Right atrium auricular region (tissue), 2 donors: ENCODE measurements at regions not wholly inside any gene's neighbourhood (a gene's known extent, or its start where the extent isn't known, plus 50 kb on each side); places are given as distances from the start of the nearest gene placed in this dataset.
"Not testable (repeated sequence)": the region's sequence is repeated elsewhere in the genome, so short reads cannot be mapped to it uniquely, and the experiment has no call there.

Source experiments
- DNase-seq: peaks from one replicate; pipeline ENCODE4 v3.0.0-alpha.2; 2019; ENCODE audit warnings: low spot score
- H3K27ac ChIP-seq, 2 donors: fragments of 200-600 bp; sonication (generic); 1 replicate in 1 of 2; 2 replicates in 1 of 2; pipeline ENCODE4 v1.5.1; 2016 to 2019
- H3K27me3 ChIP-seq, 2 donors: fragments of 200-600 bp; sonication (generic); one replicate each; pipeline versions ENCODE4 v1.5.1 to v1.6.0; 2017 to 2019
- H3K36me3 ChIP-seq: fragments of 200-600 bp; sonication (generic); one replicate; pipeline ENCODE4 v1.5.1; 2016
- H3K4me1 ChIP-seq, 2 donors: fragments of 200-600 bp; sonication (generic); one replicate each; pipeline versions ENCODE4 v1.5.1 to v1.6.0; 2017 to 2019
- H3K4me3 ChIP-seq, 2 donors: fragments of 200-600 bp; sonication (generic); 1 replicate in 1 of 2; 2 replicates in 1 of 2; pipeline ENCODE4 v1.5.1; 2017 to 2019; ENCODE audit warnings: mild to moderate bottlenecking in 1 of 2, moderate library complexity in 1 of 2
- H3K9me3 ChIP-seq, 2 donors: fragments of 200-600 bp; sonication (generic); one replicate each; pipeline ENCODE4 v1.5.1; 2019
- CTCF ChIP-seq, 2 donors: fragments of 200-600 bp; sonication (generic); IDR thresholded peaks; one replicate each; pipeline ENCODE4 v1.5.1; 2019; ENCODE audit warnings: antibody characterized with exemption in 2 of 2

- no peak overlapping the region for H3K27ac ChIP-seq
- TF ChIP-seq CTCF (IDR thresholded peaks at IDR 0.05): no peak
- DNase-seq: no peak
These were observed 201.6 kb upstream of the GRIA3 start for GRCh38 chrX:122982521-122982920.

DNA sequence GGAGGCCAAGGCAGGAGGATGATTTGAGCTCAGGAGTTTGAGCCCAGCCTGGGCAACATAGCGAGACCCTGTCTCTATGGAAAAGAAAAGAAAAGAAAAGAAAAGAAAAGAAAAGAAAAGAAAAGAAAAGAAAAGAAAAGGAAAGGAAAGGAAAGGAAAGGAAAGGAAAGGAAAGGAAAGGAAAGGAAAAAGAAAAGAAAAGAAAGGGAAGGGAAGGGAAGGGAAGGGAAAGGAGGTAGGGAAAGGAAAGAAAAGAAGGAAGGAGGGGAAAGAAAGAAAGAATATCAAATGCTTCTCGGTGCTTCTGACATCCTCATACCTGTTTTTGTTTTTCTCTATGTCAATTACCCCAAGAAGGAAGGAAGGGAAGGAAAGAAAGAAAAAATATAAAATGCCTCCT is 181.2 kb upstream of the GRIA3 start:
- not testable (repeated sequence) for H3K36me3 ChIP-seq, DNase-seq, H3K9me3 ChIP-seq, H3K27ac ChIP-seq, H3K27me3 ChIP-seq, H3K4me1 ChIP-seq, H3K4me3 ChIP-seq

More at GRCh38 chrX:122982521-122982920, 201.6 kb upstream of the GRIA3 start:
- no peaks in the 10 kb centered on the region for H3K36me3 ChIP-seq
- H3K4me1 ChIP-seq: no peaks in the 10 kb centered on the region
- no peaks in the 10 kb centered on the region for H3K27me3 ChIP-seq
- H3K9me3 ChIP-seq: no peaks in the 10 kb centered on the region
- H3K4me3 ChIP-seq: no peak overlapping the region

DNA sequence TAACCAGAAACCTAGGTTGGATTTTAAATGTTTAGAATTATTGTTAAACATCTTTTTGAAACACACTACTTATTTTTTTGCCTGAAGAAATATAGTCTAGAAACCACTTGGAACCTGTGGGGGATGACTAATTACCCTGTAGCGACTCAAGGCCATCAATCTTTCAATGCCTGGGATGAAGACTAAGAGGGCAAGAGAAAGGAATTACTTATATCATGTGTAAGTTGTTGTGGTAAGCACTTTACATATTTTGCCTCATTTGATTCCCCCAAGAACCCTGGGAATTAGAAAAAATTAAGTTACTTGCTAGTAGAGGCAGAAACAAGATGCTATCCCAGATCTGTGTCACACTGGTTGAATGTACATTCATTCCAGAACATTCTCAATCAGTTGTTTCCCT is 170.9 kb upstream of the GRIA3 start:
- Histone ChIP-seq H3K4me3 (no peak overlapping the region), H3K9me3 (no peaks in the 10 kb centered on the region), H3K36me3 (no peaks in the 10 kb centered on the region), H3K27ac (no peak overlapping the region), H3K4me1 (no peaks in the 10 kb centered on the region), H3K27me3 (no peaks in the 10 kb centered on the region)
- no peak for TF ChIP-seq CTCF (IDR thresholded peaks at IDR 0.05)
- DNase-seq: no peak

DNA sequence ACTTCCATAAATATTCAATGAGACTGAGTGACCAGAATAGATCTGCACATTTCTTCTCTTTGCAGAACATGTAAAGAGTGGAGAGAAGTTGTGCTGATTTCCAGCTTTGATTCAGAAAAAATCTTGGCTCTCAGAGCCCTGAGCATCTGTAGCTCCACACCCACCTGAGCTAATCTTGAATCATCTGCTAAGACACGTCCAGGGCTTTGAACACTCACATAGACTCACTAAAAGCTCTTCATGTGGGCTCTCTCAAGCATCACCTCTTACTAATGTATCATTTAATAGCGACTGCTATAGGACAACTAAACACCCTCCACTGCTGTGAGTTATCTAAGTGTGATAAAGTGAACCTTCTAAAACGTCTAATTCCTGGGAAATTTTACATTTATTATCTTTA is 147.7 kb upstream of the GRIA3 start:
- Histone ChIP-seq H3K36me3 (no peaks in the 10 kb centered on the region), H3K4me1 (no peaks in the 10 kb centered on the region), H3K9me3 (no peaks in the 10 kb centered on the region), H3K4me3 (no peak overlapping the region), H3K27me3 (no peaks in the 10 kb centered on the region), H3K27ac (no peak overlapping the region)
- no peak for TF ChIP-seq CTCF (IDR thresholded peaks at IDR 0.05)
- no peak for DNase-seq

DNA sequence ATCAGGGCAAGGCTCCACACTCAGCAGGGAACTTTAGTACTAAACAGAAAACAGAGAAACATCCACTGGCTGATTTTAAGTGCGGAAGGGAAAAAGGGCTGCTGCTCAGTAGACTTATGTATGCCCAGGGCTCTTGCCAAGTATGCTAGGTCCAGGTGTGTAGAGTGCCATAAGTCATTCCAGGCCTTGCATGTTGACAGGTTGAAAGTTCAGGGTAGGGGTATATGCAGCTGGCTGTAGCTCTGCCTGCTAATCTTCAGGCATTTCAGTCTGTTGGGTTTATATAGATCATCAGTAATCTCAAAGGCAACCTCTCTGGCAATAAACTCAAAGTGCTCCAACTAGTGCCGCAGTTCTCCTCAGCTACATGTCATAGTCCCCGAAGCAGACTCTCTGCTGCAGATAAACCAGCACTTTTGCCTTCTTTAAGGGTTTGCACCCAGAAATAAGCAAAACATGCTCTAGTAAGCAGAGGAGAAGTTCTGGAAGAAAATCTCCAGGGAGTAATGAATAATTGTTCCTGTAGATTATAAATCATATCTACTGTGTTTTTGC is 134.9 kb upstream of the GRIA3 start:
- Histone ChIP-seq H3K4me3 (no peak overlapping the region), H3K9me3 (peaks cover 0 to 4% of the 10 kb centered on the region in 2 donors), H3K36me3 (no peaks in the 10 kb centered on the region), H3K27me3 (no peaks in the 10 kb centered on the region), H3K27ac (no peak overlapping the region), H3K4me1 (no peaks in the 10 kb centered on the region)
- DNase-seq: no peak
- TF ChIP-seq CTCF (IDR thresholded peaks at IDR 0.05): no peak

DNA sequence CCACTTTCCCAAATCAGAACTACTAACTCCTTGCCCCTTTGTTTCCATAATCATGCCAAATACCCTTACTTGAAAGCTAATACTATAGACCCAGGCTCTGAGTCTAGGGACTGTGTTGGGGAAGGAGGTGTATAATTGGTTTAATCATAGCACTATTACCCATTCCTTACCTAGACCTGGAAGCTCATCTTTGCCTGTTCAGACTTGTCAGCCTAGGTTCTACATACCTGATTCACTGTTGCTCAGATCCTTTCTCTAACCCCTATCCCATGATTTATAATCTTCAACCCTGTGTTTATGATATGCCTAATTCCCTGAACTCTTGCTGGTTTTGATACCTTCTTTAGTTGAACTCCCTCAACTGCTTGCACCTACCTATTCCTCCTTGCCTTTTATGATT is 123.1 kb upstream of the GRIA3 start:
- TF ChIP-seq CTCF (IDR thresholded peaks at IDR 0.05): no peak
- no peaks in the 10 kb centered on the region for H3K4me1 ChIP-seq

More for the DNA sequence above, 123.1 kb upstream of the GRIA3 start:
- Histone ChIP-seq H3K36me3 (no peaks in the 10 kb centered on the region), H3K27me3 (no peaks in the 10 kb centered on the region), H3K9me3 (no peaks in the 10 kb centered on the region), H3K27ac (no peak overlapping the region), H3K4me3 (no peak overlapping the region)
- DNase-seq: no peak
